ENCODE measurements at regions not wholly inside any gene's neighbourhood (a gene's known extent, or its start where the extent isn't known, plus 50 kb on each side); places are given as distances from the start of the nearest gene placed in this dataset.

- H3K27me3 Mint-ChIP-seq (ENCODE audit: low read depth in 3 of 3) = peaks cover 0 to 1% (median 0%) of the 10 kb centered on the region in 3 donors
- H3K27ac ChIP-seq (ENCODE audit: low read depth in 1 of 2, low read length in 2 of 2) = no peak overlapping the region
- no peak overlapping the region for H3K9ac ChIP-seq (ENCODE audit: insufficient read depth, low read length, poor library complexity, severe bottlenecking)
- H3K27ac Mint-ChIP-seq = no peak overlapping the region
- H3K27me3 ChIP-seq (ENCODE audit: control insufficient read depth in 2 of 2, insufficient read depth in 2 of 2, low read length in 2 of 2) = no peaks in the 10 kb centered on the region
- H3K4me3 ChIP-seq (replicated peaks in 1 of 3; ENCODE audit: low read depth in 2 of 3, low read length in 3 of 3) = no peak overlapping the region
- TF ChIP-seq, protein P1, sequence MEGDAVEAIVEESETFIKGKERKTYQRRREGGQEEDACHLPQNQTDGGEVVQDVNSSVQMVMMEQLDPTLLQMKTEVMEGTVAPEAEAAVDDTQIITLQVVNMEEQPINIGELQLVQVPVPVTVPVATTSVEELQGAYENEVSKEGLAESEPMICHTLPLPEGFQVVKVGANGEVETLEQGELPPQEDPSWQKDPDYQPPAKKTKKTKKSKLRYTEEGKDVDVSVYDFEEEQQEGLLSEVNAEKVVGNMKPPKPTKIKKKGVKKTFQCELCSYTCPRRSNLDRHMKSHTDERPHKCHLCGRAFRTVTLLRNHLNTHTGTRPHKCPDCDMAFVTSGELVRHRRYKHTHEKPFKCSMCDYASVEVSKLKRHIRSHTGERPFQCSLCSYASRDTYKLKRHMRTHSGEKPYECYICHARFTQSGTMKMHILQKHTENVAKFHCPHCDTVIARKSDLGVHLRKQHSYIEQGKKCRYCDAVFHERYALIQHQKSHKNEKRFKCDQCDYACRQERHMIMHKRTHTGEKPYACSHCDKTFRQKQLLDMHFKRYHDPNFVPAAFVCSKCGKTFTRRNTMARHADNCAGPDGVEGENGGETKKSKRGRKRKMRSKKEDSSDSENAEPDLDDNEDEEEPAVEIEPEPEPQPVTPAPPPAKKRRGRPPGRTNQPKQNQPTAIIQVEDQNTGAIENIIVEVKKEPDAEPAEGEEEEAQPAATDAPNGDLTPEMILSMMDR (IDR thresholded peaks at IDR 0.05) = no peak
- DNase-seq = no peak
- H3K4me1 ChIP-seq (ENCODE audit: control insufficient read depth in 1 of 2, insufficient read depth in 2 of 2, low read length in 2 of 2) = no peaks in the 10 kb centered on the region
- no peaks in the 10 kb centered on the region for H3K36me3 Mint-ChIP-seq
- WGBS (ENCODE audit: insufficient coverage) = 88% methylated on average over 2 of the region's 4 CpGs
- no peaks in the 10 kb centered on the region for H3K36me3 ChIP-seq (replicated peaks in 1 of 2; ENCODE audit: control insufficient read depth in 1 of 2, insufficient read depth in 2 of 2, low read length in 2 of 2)
- H3K4me2 ChIP-seq (replicated peaks; ENCODE audit: extremely low read depth, low read length, poor library complexity, severe bottlenecking) = no peak overlapping the region
- no peaks in the 10 kb centered on the region for H3K4me1 Mint-ChIP-seq
- H2AFZ ChIP-seq (ENCODE audit: insufficient read depth, low read depth, low read length, poor library complexity, severe bottlenecking) = no peak overlapping the region
- H3K4me3 Mint-ChIP-seq = no peak overlapping the region
- intact Hi-C loops (cut with micrococcal nuclease) = no loop called here
- peaks cover 0 to 3% of the 10 kb centered on the region in 2 donors for H3K9me3 ChIP-seq (replicated peaks in 1 of 2; ENCODE audit: control insufficient read depth in 1 of 2, insufficient read depth in 1 of 2, low read length in 2 of 2)
- H3K9me3 Mint-ChIP-seq = peaks cover 0 to 10% (median 5%) of the 10 kb centered on the region in 7 donors
- no peaks in the 10 kb centered on the region for H3K79me2 ChIP-seq (ENCODE audit: insufficient read depth, low read length)
- no peaks in the 10 kb centered on the region for H4K20me1 ChIP-seq (ENCODE audit: insufficient read depth, low read length)
These were observed 308.0 kb downstream of the OLFM4 start for GRCh38 chr13:53336441-53337160.

DNA sequence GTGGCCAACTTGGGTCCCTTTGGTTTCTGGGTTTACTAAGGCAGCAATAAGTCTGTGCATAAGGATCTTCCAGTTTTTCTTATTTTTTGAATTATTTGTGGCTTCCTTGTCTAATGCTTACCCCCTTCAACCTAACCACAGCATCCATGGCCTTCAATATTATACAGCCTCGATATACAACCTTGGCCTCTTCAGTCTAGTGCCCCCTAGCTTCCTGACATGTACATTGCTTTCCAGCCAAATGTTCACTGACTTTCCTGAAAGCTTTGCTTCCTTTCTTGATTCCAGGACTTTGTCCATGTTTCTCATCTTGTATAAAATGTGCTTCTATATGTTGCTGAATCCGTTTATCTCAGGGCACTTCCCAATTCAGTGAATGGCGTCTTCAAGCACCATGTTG, 310.1 kb downstream of the OLFM4 start:
- Histone ChIP-seq H3K9me3 (replicated peaks in 1 of 2; ENCODE audit: control insufficient read depth in 1 of 2, insufficient read depth in 1 of 2, low read length in 2 of 2) (peaks cover 0 to 3% of the 10 kb centered on the region in 2 donors), H4K20me1 (ENCODE audit: insufficient read depth, low read length) (no peaks in the 10 kb centered on the region), H3K4me3 (replicated peaks in 1 of 3; ENCODE audit: low read depth in 2 of 3, low read length in 3 of 3) (no peak overlapping the region), H3K27me3 (ENCODE audit: control insufficient read depth in 2 of 2, insufficient read depth in 2 of 2, low read length in 2 of 2) (no peaks in the 10 kb centered on the region), H2AFZ (ENCODE audit: insufficient read depth, low read depth, low read length, poor library complexity, severe bottlenecking) (no peak overlapping the region), H3K9ac (ENCODE audit: insufficient read depth, low read length, poor library complexity, severe bottlenecking) (no peak overlapping the region), H3K27ac (ENCODE audit: low read depth in 1 of 2, low read length in 2 of 2) (no peak overlapping the region), H3K79me2 (ENCODE audit: insufficient read depth, low read length) (no peaks in the 10 kb centered on the region), H3K4me1 (ENCODE audit: control insufficient read depth in 1 of 2, insufficient read depth in 2 of 2, low read length in 2 of 2) (no peaks in the 10 kb centered on the region), H3K36me3 (replicated peaks in 1 of 2; ENCODE audit: control insufficient read depth in 1 of 2, insufficient read depth in 2 of 2, low read length in 2 of 2) (no peaks in the 10 kb centered on the region), H3K4me2 (replicated peaks; ENCODE audit: extremely low read depth, low read length, poor library complexity, severe bottlenecking) (no peak overlapping the region)
- Mint-ChIP-seq H3K36me3 (no peaks in the 10 kb centered on the region), H3K9me3 (peaks cover 0 to 10% (median 5%) of the 10 kb centered on the region in 7 donors), H3K27ac (no peak overlapping the region), H3K27me3 (ENCODE audit: low read depth in 3 of 3) (no peaks in the 10 kb centered on the region), H3K4me1 (no peaks in the 10 kb centered on the region), H3K4me3 (no peak overlapping the region)
- WGBS (ENCODE audit: insufficient coverage) = no CpG with 5 or more reads among the region's 3 CpGs
- intact Hi-C loops (cut with micrococcal nuclease) = no loop called here
- no peak for DNase-seq
- TF ChIP-seq, protein P1 (IDR thresholded peaks at IDR 0.05) = no peak
